Adrenal gland (tissue), 9 donors: ENCODE measurements at regions not wholly inside any gene's neighbourhood (a gene's known extent, or its start where the extent isn't known, plus 50 kb on each side); places are given as distances from the start of the nearest gene placed in this dataset.

ENCODE experiments used
- DNase-seq, 7 donors: peaks; one replicate each; pipeline ENCODE4 v3.0.0-alpha.2; 2019 to 2020
- H3K27ac ChIP-seq, 5 donors: fragments of 200-600 bp; sonication (generic) in 4 of 5; 1 replicate in 3 of 5; 2 replicates in 2 of 5; pipeline versions ENCODE4 v1.5.1 to v1.8.0; 2016 to 2020; ENCODE audit warnings: mild to moderate bottlenecking in 1 of 5
- H3K27me3 ChIP-seq: fragments of 200-600 bp; 2 replicates; pipeline ENCODE4 v1.8.0; 2021
- H3K36me3 ChIP-seq, 2 donors: fragments of 200-600 bp; replicated peaks in 1 of 2; 1 replicate in 1 of 2; 2 replicates in 1 of 2; pipeline versions ENCODE4 v1.5.1 to v1.8.0; 2018 to 2022
- H3K4me1 ChIP-seq, 2 donors: fragments of 200-600 bp; replicated peaks in 1 of 2; 1 replicate in 1 of 2; 2 replicates in 1 of 2; pipeline versions ENCODE4 v1.5.1 to v1.8.0; 2018 to 2021
- H3K4me3 ChIP-seq, 4 donors: fragments of 200-600 bp; sonication (generic) in 3 of 4; one replicate each; pipeline ENCODE4 v1.5.1; 2016 to 2018
- H3K9me3 ChIP-seq, 3 donors: fragments of 200-600 bp; sonication (generic) in 1 of 3; replicated peaks in 1 of 3; 1 replicate in 2 of 3; 2 replicates in 1 of 3; pipeline versions ENCODE4 v1.5.1 to v1.8.0; 2016 to 2021
- CTCF ChIP-seq, 6 experiments: fragments of 450-650 bp in 4 of 6; fragments of 200-600 bp in 2 of 6; sonication (generic) in 1 of 6; IDR thresholded peaks; 1 replicate in 5 of 6; 2 replicates in 1 of 6; pipeline versions ENCODE4 v1.5.1 to v1.8.0; 2016 to 2021; ENCODE audit warnings: antibody characterized with exemption in 6 of 6, mild to moderate bottlenecking in 2 of 6, moderate library complexity in 1 of 6
- POLR2A ChIP-seq, 2 donors: fragments of 450-650 bp; IDR thresholded peaks; one replicate each; pipeline ENCODE4 v1.6.1; 2017; ENCODE audit warnings: antibody characterized with exemption in 2 of 2, mild to moderate bottlenecking in 2 of 2, moderate library complexity in 1 of 2
- WGBS, 4 donors: extraction: QIAGEN DNeasy Blood & Tissue Kit in 2 of 4; methylation state at CpG; one replicate each; pipeline versions ENCODE4 v1.1.5 to v1.1.7; 2013 to 2017; 5-methylcytosine and 5-hydroxymethylcytosine counted together
- intact Hi-C, 2 donors: fragments of 100-400 bp; cut with DNase I; formaldehyde crosslinking; loops; one replicate each; pipeline versions ENCODE4 v1.14.1 to v1.15.0; 2022 to 2023
- donor health status: healthy with polysubstance abuse.
- donor health status: Bipolar disorder and iron deficiency.
- donor health status: DM: yes; HTN: yes; CAD: no.
- donor health status: DM: no; HTN: no; CAD: no.
- donor health status: DM: no; HTN: no; CAD: no.

GRCh38 chr5:33180900-33181299 lies 259.9 kb upstream of the TARS1 start:
- H3K36me3 ChIP-seq = no peaks in the 10 kb centered on the region
- H3K4me1 ChIP-seq = no peaks in the 10 kb centered on the region
- H3K27me3 ChIP-seq = no peaks in the 10 kb centered on the region
- no peak for DNase-seq
- H3K9me3 ChIP-seq = no peaks in the 10 kb centered on the region
- H3K27ac ChIP-seq = no peak overlapping the region
- 67 to 79% (median 73%) methylated on average over 4 of the region's 4 CpGs for WGBS, 4 donors
- intact Hi-C loops = loop anchor here in 1 of 2 donors (10.0 kb wide), 1 partner anchor 466 kb away; the partner anchor contains the start of gene NPR3
- H3K4me3 ChIP-seq = no peak overlapping the region
- TF ChIP-seq POLR2A (IDR thresholded peaks at IDR 0.05) = no peak
- peak in 5 of 6 experiments; percentile 15 to 48 (median 46) for TF ChIP-seq CTCF (IDR thresholded peaks at IDR 0.05)

GRCh38 chr5:33182986-33183385 lies 257.8 kb upstream of the TARS1 start:
- TF ChIP-seq POLR2A (IDR thresholded peaks at IDR 0.05) = no peak
- TF ChIP-seq CTCF (IDR thresholded peaks at IDR 0.05) = no peak
- no peaks in the 10 kb centered on the region for H3K9me3 ChIP-seq
- intact Hi-C loops = loop anchor here in 1 of 2 donors (10.0 kb wide), 1 partner anchor 468 kb away; the partner anchor contains the start of gene NPR3
- H3K27ac ChIP-seq = no peak overlapping the region
- 79 to 85% (median 83%) methylated on average over 4 of the region's 4 CpGs for WGBS, 4 donors
- no peaks in the 10 kb centered on the region for H3K27me3 ChIP-seq
- no peaks in the 10 kb centered on the region for H3K4me1 ChIP-seq
- H3K36me3 ChIP-seq = no peaks in the 10 kb centered on the region
- no peak overlapping the region for H3K4me3 ChIP-seq
- no peak for DNase-seq

GRCh38 chr5:33184367-33184766 lies 256.4 kb upstream of the TARS1 start:
- intact Hi-C loops = loop anchor here in 1 of 2 donors (10.0 kb wide), 1 partner anchor 470 kb away; the partner anchor contains the start of gene NPR3
- no peak for TF ChIP-seq POLR2A (IDR thresholded peaks at IDR 0.05)
- no peak for TF ChIP-seq CTCF (IDR thresholded peaks at IDR 0.05)

GRCh38 chr5:33188089-33188488 lies 252.7 kb upstream of the TARS1 start:
- Histone ChIP-seq H3K36me3 (no peaks in the 10 kb centered on the region), H3K27me3 (no peaks in the 10 kb centered on the region), H3K9me3 (peaks cover 0 to 4% (median 0%) of the 10 kb centered on the region in 3 donors), H3K27ac (no peak overlapping the region), H3K4me3 (no peak overlapping the region), H3K4me1 (no peaks in the 10 kb centered on the region)
- WGBS, 4 donors = 88 to 94% (median 90%) methylated on average over 4 of the region's 4 CpGs
- intact Hi-C loops = loop anchor here in 1 of 2 donors (10.0 kb wide), 1 partner anchor 473 kb away; the partner anchor contains the start of gene NPR3
- TF ChIP-seq POLR2A (IDR thresholded peaks at IDR 0.05) = no peak
- no peak for TF ChIP-seq CTCF (IDR thresholded peaks at IDR 0.05)
- DNase-seq = no peak

More at GRCh38 chr5:33184367-33184766, 256.4 kb upstream of the TARS1 start:
- H3K4me3 ChIP-seq = no peak overlapping the region
- H3K27ac ChIP-seq = no peak overlapping the region
- no peaks in the 10 kb centered on the region for H3K4me1 ChIP-seq
- 86 to 94% (median 93%) methylated on average over 2 of the region's 2 CpGs for WGBS, 4 donors
- peaks cover 0 to 4% (median 0%) of the 10 kb centered on the region in 3 donors for H3K9me3 ChIP-seq
- H3K36me3 ChIP-seq = no peaks in the 10 kb centered on the region
- no peak for DNase-seq
- no peaks in the 10 kb centered on the region for H3K27me3 ChIP-seq
